DMS114 treated with DMSO at 0.1 percent for 48 hours (cell line): ENCODE measurements at regions not wholly inside any gene's neighbourhood (a gene's known extent, or its start where the extent isn't known, plus 50 kb on each side); places are given as distances from the start of the nearest gene placed in this dataset.

Source experiments
- DNase-seq: peaks from one replicate; lab custom pipeline; 2025; ENCODE audit not compliant: unreplicated experiment; lab: John Stamatoyannopoulos, UW

- DNase-seq, result no peak
These were observed 90.6 kb upstream of the CXCL14 start for GRCh38 chr5:135669416-135669815.

DNA sequence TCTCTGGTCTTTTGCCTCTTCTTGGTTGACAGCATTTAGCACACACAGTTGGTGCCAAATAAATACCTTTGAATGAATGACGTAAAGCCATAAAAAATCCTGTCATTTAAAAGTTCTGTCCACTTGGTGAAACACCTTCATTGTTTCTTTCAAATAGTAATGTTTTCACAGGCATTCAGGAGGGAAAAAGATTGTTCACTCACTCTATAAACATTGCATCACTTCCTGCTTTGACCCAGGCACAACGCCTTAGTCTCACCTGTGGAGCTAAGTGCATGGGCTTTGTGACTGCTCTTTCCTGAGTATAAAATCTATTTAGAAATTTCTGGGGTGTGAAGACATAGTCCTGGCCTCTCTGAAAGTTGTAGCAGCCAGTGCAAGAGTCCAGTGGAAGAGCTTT lies 88.9 kb upstream of the CXCL14 start:
- no peak for DNase-seq

DNA sequence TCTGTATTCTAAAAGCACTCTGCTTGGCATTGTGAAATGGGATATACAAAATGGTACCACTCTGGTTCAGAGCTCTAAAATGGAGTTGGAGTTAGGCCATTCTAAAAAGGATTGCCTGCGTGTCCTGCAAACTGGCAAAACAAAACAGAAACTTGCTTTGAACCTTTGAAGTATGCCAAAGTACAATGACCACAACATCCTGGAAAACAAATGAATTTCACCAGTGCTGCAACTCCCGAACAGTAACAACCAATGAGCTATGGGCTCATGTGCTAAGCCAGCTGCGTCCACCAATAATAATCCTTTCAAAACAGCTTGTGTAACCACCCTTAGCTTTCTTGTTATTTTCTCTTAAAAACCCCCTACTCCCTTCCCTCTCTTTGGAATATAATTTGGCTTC lies 88.4 kb upstream of the CXCL14 start:
- DNase-seq, result no peak

GRCh38 chr5:135662683-135663082 lies 83.9 kb upstream of the CXCL14 start:
- no peak for DNase-seq

GRCh38 chr5:135662061-135662481 lies 83.3 kb upstream of the CXCL14 start:
- DNase-seq, result no peak

- DNase-seq, result no peak
These were observed 82.2 kb upstream of the CXCL14 start for GRCh38 chr5:135660826-135661575.

- DNase-seq, result no peak
These were observed 78.9 kb upstream of the CXCL14 start for GRCh38 chr5:135657536-135658305.

GRCh38 chr5:135655468-135655815 lies 76.7 kb upstream of the CXCL14 start:
- no peak for DNase-seq

DNA sequence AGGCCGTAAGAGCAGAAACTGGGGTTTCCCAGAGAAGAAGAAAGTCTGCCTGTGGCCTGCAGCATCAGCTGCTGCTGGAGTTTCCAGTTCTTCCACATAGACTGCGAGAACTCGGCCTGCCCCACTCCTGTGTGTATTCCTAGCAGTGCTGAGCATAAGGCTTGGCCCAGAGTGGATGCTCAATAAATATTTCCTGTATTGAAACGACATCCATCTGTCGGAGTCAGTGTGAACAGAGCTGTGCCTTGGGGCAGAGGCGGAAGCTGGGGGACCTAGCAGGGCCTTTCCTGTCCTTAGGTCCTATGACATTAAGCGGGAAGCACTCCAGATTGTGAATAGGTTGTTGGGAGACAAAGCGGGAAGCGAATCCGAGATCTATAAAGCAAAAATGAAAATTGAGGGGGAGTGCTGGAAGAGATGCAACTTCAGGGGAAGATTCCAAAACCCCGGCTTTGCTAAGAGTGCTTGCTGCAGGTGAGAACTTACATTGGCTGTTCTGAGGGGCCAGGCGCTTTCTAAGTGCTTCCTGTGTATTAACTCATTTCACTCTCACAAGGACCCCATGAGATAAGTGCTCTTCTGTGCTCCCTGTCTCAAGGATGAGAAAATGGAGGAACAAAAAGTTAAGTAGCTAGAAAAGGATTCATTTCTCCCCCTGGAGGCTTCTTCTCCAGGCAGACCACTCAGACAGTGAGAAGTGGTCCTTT lies 76.1 kb upstream of the CXCL14 start:
- DNase-seq, result no peak

DNA sequence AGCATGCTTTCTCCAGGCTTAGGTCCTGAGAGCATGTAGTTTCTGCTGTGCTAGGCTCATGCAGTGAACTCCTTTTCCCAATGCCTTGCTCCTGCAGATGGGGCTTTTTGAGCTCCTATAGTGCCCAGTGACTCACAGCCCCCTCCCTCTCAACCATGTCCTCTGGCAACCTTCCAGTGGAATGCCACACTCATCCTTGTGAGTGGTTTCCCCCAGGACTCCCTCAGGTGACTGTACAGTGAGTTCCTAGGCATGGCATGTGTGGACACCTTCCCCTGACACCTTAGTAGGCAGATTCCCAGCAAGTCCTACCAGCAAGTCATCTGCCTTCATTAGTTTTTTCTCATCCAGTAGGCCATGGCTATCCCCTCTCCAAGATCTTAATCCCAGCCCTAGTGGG lies 72.4 kb upstream of the CXCL14 start:
- DNase-seq, result no peak

DNA sequence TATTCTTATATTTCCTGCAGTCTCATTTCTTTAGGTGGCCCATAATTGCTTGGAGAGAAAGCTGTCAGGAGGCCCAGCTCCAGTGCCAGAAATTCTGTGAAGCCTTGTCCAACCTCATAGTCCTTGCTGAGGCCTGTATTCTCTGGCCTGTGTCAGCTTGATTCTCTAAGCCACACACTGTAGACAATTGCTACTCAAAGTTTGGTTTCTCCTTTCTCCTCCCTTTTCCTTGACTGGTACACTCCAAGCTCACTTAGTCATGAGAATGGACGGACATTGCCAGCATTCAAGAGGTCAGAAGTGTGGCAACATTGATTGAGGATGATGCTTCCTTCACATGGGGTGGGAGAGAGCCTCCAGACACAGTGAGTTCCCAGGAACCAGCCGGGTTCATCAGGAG lies 71.3 kb upstream of the CXCL14 start:
- no peak for DNase-seq

DNA sequence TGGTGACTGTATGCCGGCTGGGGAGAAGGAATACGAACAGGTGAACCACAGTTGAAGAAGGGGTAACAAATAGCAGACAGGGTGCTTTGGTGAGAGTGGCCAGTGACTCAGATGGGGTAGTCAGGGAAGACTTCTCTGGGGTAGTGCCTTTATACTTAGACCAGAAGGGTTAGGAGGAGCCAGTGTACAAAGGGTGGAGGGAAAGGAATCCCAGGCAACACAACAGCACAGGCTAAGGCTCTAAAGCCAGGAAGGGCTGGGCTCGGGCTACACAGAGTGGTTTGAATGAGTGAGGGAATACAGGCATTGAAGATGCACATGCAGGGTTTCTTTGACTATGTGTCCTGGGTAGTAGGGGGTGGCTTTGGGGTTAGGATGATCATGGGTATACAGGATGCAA lies 70.6 kb upstream of the CXCL14 start:
- no peak for DNase-seq

DNA sequence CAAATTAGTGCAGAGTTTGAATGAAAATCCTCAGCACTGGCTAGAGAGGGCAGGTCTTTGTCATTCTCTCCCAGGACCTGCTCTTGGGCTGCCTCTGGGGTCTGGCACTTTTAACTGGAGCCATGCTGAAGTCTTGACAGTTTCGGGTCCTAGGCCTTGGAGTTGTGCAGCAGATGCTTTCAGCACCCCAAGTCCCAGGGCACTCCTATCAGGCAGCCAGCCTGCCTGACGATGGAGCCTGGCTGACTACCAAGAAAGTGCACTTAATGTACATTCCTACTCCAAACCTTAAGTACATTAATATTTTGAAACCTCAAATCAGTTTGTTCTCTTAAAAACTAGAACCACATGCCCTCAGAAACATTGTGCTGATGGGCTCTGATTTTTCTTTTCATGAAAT lies 69.3 kb upstream of the CXCL14 start:
- no peak for DNase-seq

DNA sequence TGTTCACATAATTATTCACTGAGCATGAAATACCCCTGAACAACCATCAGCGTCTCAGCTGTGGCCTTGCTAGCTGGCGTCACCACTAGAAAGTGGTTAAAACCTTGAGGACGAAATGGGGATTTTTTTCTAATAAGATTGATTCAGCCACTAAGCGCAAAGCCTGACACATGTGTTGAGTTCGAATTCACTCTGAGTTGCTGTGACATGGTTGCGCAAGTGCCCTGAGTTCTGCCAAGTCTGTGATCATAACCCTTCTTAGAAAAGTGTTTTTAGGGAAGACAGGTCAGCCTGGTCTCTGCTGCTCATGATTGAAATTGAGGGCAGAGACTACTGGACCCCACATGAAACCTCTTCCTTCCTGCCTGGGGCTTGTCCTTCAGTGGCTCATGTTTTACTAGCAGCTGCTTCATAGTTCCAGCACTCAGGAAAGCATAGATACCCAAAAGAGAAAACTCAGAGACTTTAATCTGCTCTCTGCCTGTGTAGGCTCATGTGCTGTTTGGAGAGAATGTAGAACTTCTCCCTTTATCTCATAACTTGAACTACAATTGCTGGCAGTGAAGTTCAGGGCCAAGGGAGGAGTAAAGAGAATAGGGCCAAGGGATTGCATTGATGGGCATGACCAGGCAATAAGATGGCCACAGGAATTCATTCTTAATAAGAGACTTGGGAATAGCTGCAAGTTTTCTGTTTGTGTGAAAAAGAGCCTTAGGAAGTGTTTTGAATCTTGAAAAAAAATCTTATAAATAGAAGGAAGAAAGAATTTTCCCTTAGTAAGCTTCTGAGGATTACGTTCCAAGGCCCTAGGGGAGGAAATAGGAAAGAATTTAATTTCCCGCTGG lies 66.8 kb upstream of the CXCL14 start:
- no peak for DNase-seq

- no peak for DNase-seq
These were observed 66.0 kb upstream of the CXCL14 start for GRCh38 chr5:135644816-135645215.

- DNase-seq, result no peak
These were observed 65.3 kb upstream of the CXCL14 start for GRCh38 chr5:135643881-135644766.

GRCh38 chr5:135642934-135643333 lies 64.1 kb upstream of the CXCL14 start:
- no peak for DNase-seq

- no peak for DNase-seq
These were observed 63.7 kb upstream of the CXCL14 start for GRCh38 chr5:135642488-135642870.

GRCh38 chr5:135641734-135642487 lies 63.1 kb upstream of the CXCL14 start:
- no peak for DNase-seq
